BJ (cell line): ENCODE measurements at regions not wholly inside any gene's neighbourhood (a gene's known extent, or its start where the extent isn't known, plus 50 kb on each side); places are given as distances from the start of the nearest gene placed in this dataset.

Experiments
- CTCF ChIA-PET: fragments of 350-600 bp; formaldehyde crosslinking; extraction: SDS; loops from one replicate; lab custom pipeline; 2021; ENCODE audit warnings: antibody characterized with exemption, inconsistent platforms; lab: Yijun Ruan, JAX
- POLR2A ChIA-PET: fragments of 300-600 bp; sonication (Branson Sonifier 250); formaldehyde crosslinking; extraction: SDS; loops from one replicate; lab custom pipeline; 2021; ENCODE audit warnings: antibody characterized with exemption; lab: Charles Lee
- DNase-seq: peaks from one replicate; pipeline ENCODE4 v3.0.0-alpha.2; 2011; ENCODE audit warnings: low read depth
- H3K27me3 ChIP-seq: 2 replicates; pipeline ENCODE4 v1.6.0; 2011; ENCODE audit warnings: low read length; ENCODE audit not compliant: control insufficient read depth, insufficient read depth
- H3K36me3 ChIP-seq: 2 replicates; pipeline ENCODE4 v1.5.1; 2011; ENCODE audit warnings: low read length; ENCODE audit not compliant: control insufficient read depth, insufficient read depth
- H3K4me3 ChIP-seq: 2 replicates; pipeline ENCODE4 v1.5.1; 2011; ENCODE audit warnings: low read depth, mild to moderate bottlenecking, control low read depth, low read length
- TF ChIP-seq, protein P1 (sequence below): IDR thresholded peaks from 2 replicates; pipeline ENCODE4 v1.5.1; 2011; ENCODE audit warnings: low read depth, mild to moderate bottlenecking, control low read depth, inconsistent platforms, low read length, moderate library complexity; ENCODE audit not compliant: insufficient read depth

DNA sequence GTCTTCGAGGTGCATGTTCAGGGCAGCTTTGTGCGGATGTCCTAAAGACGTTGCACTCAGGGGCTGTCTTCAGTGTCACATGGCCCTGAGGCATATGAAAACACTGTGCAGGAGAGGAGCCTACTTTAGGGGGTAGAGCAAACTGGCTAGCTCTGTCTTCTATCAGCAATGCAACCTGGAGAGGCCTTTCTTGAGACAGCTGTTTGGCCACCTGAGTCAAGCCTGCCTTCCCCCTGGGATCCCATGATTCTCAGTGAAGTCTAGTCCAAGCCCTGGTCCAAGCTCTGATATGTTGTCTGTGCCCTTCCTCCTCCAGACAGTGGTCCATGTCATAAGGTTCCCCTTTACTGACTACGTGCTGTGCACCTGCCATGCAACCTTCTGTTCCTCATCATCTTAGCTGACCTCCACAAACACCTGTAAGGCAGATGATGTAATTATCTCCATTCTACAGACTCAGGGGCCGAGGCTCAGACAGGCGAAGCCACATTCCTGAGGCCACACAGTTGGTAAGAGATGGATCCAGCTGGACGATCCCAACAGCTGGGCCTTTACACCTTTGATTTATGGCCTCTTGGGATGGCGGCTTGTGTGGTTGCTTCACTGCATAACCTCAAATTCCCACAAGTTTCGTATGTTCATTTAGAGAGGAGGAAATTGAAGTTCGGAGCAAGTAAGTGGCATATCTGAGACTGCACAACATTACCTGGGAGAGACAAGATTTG is 109.9 kb downstream of the COPS8 start:
- ChIA-PET CTCF (interaction anchor here (0.6 to 1.6 kb wide), 3 partner anchors 11 to 624 kb away, joined by 3 to 5 read pairs (median 3); no protein-coding TSS in a partner anchor), POLR2A (interaction anchor here (0.8 kb wide), 1 partner anchor 14 kb away, joined by 3 read pairs; no protein-coding TSS in a partner anchor)
- Histone ChIP-seq H3K36me3 (no peaks in the 10 kb centered on the region), H3K4me3 (no peak overlapping the region), H3K27me3 (no peaks in the 10 kb centered on the region)
- DNase-seq, result no peak
- TF ChIP-seq, protein P1, sequence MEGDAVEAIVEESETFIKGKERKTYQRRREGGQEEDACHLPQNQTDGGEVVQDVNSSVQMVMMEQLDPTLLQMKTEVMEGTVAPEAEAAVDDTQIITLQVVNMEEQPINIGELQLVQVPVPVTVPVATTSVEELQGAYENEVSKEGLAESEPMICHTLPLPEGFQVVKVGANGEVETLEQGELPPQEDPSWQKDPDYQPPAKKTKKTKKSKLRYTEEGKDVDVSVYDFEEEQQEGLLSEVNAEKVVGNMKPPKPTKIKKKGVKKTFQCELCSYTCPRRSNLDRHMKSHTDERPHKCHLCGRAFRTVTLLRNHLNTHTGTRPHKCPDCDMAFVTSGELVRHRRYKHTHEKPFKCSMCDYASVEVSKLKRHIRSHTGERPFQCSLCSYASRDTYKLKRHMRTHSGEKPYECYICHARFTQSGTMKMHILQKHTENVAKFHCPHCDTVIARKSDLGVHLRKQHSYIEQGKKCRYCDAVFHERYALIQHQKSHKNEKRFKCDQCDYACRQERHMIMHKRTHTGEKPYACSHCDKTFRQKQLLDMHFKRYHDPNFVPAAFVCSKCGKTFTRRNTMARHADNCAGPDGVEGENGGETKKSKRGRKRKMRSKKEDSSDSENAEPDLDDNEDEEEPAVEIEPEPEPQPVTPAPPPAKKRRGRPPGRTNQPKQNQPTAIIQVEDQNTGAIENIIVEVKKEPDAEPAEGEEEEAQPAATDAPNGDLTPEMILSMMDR, result no peak

DNA sequence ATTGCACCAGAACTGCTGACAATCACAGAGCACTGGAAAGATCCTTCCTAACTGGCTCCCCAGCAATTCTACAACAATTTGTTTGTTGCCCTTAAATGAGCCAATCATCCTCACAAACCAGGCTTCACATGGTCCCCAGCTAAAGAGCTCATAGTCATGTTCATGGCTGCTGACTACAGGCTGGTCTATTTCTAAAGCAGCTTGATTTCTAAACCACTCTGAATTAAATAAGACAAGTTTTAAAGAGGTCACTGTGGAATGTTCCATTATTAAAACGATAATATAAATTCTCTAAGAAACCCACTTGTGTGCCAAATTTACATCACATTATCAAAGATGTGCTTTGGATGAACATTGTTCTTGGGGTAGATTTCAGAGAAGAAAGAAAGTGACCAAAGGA is 110.7 kb downstream of the COPS8 start:
- H3K36me3 ChIP-seq, result no peaks in the 10 kb centered on the region
- TF ChIP-seq, protein P1, result no peak
- no peaks in the 10 kb centered on the region for H3K27me3 ChIP-seq
- ChIA-PET POLR2A (interaction anchor here (0.8 kb wide), 1 partner anchor 14 kb away, joined by 3 read pairs; no protein-coding TSS in a partner anchor), CTCF (interaction anchor here (1.2 to 1.6 kb wide), 3 partner anchors 12 to 213 kb away, joined by 3 to 5 read pairs (median 3); no protein-coding TSS in a partner anchor)
- H3K4me3 ChIP-seq, result no peak overlapping the region
- no peak for DNase-seq

DNA sequence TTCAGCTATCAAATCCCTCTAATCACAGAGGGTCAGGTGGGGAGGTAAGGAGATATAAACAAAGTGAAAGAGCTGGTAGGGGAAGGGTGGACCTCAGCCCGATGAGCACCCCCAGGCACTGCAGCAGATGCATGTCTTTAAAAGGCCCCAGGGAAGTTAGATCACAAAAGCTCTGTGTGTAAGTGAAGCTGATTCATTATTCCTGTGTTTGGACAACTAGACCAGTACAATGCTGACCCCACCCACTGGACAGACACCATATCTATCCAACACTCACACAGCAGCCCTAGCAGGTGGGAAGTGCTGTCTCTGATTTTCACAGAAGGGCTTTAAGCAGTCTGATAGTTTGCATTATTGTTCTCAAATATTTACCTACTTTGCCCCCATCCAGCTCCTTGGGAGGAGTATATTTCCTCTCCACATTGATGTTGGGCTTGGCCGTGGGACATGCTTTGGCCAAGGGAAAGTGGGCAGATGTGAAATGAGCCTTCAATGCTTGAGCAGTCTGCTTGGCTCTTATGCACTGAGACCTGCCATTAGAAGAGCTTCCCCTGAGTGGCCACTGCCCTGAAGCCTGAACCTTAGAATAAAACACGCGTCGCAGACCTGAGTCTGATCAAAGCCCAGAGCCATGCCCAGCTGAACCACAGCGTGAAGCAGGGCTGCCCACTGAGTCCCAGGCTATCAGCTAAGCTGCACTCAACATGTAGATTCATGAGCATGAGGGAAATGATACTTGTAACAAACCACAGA is 111.4 kb downstream of the COPS8 start:
- no peaks in the 10 kb centered on the region for H3K36me3 ChIP-seq
- H3K4me3 ChIP-seq, result no peak overlapping the region
- ChIA-PET CTCF (interaction anchor here (0.6 to 1.6 kb wide), 4 partner anchors 13 to 213 kb away, joined by 3 read pairs; no protein-coding TSS in a partner anchor), POLR2A (interaction anchor here (0.8 kb wide), 1 partner anchor 15 kb away, joined by 3 read pairs; no protein-coding TSS in a partner anchor)
- H3K27me3 ChIP-seq, result no peaks in the 10 kb centered on the region
- TF ChIP-seq, protein P1, result no peak
- DNase-seq, result no peak

DNA sequence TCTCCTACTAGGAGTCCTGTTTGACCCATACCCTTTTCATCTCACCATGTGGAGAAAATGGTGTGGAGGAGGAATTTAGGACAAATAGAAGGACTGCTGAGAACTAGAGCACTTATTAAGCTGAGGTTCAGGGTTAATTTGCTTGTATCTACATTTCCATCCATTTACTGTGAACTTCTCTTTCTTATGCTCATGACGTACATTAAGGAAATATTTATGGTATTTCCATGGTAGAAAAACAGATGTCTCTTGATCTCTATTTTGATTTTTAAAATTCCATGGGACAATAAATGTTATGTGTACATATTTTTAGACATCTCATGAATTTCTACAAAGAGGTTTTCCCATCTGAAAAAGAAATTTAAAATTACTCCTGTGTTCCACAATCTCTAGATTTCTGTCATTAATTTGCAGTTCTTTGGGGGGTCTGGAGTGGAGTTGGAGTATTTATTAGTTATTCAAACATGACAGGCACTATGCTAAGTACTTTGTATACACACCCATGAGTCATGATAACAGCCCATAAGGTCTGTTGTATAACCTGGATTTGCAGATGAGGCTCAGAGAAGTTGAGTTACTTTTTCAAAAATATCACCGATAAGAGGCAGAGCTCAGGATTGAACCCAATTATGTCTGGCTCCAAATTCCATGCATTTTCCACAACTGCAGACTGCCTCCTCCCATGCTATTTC is 112.6 kb downstream of the COPS8 start:
- TF ChIP-seq, protein P1, result no peak
- no peaks in the 10 kb centered on the region for H3K36me3 ChIP-seq
- ChIA-PET CTCF (interaction anchor here (0.8 to 1.3 kb wide), 5 partner anchors 14 to 273 kb away, joined by 3 to 5 read pairs (median 3); no protein-coding TSS in a partner anchor), POLR2A (interaction anchor here (0.6 to 1.0 kb wide), 3 partner anchors 17 to 212 kb away, joined by 3 to 5 read pairs (median 3); no protein-coding TSS in a partner anchor)
- DNase-seq, result no peak
- H3K4me3 ChIP-seq, result no peak overlapping the region
- no peaks in the 10 kb centered on the region for H3K27me3 ChIP-seq
